NCI-H69 (cell line): ENCODE measurements at regions not wholly inside any gene's neighbourhood (a gene's known extent, or its start where the extent isn't known, plus 50 kb on each side); places are given as distances from the start of the nearest gene placed in this dataset.

Source experiments
- DNase-seq: peaks from one replicate; lab custom pipeline; 2025; lab: John Stamatoyannopoulos, UW

GRCh38 chr4:13182133-13182532, 302.0 kb downstream of the RAB28 start:
- DNase-seq, result no peak

- DNase-seq, result no peak
Observed at GRCh38 chr4:13181681-13182080, 302.5 kb downstream of the RAB28 start.

- no peak for DNase-seq
Observed at GRCh38 chr4:13180701-13181100, 303.4 kb downstream of the RAB28 start.

DNA sequence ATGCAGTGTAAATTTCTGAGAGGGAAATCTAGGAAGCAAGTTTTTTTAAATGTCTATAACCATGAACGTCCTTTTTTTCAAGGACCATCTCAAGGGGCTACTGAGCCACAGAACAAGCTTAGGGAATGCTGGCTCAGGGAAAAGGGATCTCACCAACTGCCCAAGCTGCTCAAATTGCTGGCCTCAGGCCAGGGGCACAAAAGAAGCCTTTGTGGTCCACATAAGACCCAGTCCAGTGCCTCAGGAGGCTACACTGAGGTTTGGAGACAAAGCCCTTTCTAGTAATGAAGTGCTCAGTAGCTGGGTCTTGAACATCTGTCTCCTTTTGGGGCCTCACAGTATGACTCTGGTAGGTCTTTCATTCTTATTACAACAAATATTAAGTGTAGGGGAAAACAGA, 305.5 kb downstream of the RAB28 start:
- peak; percentile 11 for DNase-seq

- peak; percentile 37 for DNase-seq
Observed at GRCh38 chr4:13176741-13177142, 307.4 kb downstream of the RAB28 start.

- DNase-seq, result no peak
Observed at GRCh38 chr4:13174926-13175325, 309.2 kb downstream of the RAB28 start.

GRCh38 chr4:13174001-13174400, 310.1 kb downstream of the RAB28 start:
- DNase-seq, result no peak

GRCh38 chr4:13171292-13172057, 312.7 kb downstream of the RAB28 start:
- DNase-seq, result peak; percentile 2

DNA sequence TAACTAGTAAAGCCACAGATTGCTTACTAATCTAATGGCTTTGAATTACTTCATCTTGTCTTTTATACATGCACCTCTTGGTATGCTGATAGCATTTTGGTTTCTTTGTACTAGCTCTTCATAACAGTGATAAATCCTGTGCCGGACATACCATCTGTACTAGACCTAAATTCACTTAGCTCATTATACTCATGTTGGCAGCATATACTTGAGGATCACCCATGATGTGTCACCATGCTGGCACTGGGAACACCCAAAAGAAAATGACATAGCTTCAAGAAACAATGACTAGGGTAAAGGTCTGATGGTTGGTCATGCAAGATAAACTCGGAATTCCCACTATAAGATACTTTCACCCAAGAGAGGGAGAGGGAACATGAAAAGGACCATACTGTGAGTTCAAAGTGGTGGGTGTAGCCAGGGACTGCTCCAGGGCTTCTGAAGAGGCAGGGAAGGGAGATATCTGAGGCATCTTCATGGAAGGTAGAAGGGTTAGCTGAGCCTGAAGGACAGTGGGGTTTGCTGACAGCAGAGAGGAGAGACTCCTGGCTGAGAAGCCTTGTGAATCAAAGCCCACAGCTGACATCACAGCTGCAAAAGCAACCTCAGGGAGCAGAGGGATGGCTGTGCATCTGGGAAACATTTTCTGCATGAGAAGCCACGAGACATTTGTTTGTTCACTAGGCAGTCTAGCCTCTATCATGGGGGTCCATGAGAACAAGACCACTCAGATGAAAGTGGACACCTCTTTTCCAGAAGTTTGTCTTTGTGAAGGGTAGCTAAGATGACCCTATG, 314.2 kb downstream of the RAB28 start:
- no peak for DNase-seq

- DNase-seq, result no peak
Observed at GRCh38 chr4:13168326-13168725, 315.8 kb downstream of the RAB28 start.

DNA sequence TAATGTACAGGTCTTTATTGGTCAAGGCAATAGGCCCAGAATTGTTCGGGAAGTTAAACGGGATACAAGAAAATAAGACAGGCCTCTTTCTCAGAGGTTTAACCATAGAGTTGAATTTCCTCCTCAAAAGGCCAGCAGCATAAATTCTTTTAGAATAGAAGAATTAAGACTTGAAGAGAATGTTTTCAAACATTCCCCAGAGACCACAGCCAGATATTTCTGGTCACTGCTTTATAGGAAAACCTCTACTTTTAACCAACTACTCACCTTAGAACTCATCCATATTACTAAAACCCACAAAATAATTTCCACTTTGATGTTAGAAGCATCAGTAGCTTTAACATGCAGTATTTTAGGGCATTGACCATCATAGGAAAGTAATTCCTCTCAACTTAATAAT, 317.9 kb downstream of the RAB28 start:
- DNase-seq, result no peak

- DNase-seq, result peak; percentile 84
Observed at GRCh38 chr4:13164783-13165331, 319.3 kb downstream of the RAB28 start.

- DNase-seq, result peak; percentile 71
Observed at GRCh38 chr4:13162886-13163285, 321.3 kb downstream of the RAB28 start.

- peak; percentile 83 for DNase-seq
Observed at GRCh38 chr4:13160920-13161319, 323.2 kb downstream of the RAB28 start.

GRCh38 chr4:13159041-13159620, 325.0 kb downstream of the RAB28 start:
- DNase-seq, result no peak

DNA sequence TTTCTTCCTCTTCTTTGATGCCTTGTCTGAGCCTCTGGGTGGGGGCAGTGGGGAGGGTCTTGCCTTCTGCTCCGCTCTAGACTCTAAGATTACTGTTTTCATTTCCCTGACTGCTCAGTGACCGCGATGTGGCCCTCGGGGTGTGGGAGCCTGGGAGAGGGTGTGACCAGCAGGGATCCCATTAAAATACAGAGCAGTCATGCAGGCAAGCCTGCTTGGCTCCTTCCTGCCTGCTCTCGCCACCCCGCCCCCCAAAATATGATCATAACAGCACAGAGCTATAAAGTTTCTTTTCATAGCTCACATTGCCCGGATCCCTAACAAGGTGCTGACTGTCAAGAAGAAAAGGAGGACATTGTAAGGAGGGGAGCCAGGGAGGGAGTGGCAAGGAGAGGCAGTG, 332.9 kb downstream of the RAB28 start:
- peak; percentile 82 for DNase-seq

DNA sequence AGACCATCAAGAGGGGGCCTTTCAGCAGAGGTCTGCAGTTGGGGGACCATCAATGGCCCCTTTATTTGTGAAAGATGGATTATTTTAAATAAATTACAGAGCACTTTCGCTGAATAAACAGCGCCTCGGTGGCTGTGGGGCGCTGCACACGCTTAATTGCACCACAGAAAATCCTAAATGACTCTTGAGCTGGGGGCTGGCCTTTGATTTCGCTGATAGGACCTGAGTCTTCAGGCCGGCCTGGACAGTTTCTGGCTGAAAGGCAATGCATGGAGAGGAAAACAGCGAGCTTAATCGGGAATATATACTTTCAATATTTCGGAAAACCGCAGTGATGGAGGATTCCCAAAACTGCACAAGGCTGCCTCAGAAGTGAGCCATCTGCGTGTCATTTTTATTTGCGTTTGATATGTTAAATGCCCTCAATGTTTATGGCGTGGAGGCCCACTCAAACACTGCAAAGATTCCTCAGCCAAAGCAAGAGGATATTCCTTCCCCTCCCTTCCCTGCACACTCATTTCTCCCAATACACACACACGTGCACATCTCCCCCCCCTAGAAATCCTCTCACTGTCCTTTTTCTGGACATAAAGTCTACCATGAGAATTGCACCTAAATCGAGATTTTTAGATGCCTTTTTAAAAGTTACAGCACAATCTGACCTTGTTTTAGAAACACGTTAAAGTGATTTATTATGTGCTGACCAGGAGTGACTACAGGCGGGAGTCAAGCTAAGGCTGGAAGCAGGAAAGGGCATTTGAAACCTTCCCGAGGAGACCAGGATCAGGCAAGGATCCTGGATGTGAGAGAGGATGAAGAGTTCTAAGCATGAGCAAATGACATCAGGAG, 340.7 kb downstream of the RAB28 start:
- peak; percentile 78 for DNase-seq

- peak; percentile 76 for DNase-seq
Observed at GRCh38 chr4:13142726-13143125, 341.4 kb downstream of the RAB28 start.

DNA sequence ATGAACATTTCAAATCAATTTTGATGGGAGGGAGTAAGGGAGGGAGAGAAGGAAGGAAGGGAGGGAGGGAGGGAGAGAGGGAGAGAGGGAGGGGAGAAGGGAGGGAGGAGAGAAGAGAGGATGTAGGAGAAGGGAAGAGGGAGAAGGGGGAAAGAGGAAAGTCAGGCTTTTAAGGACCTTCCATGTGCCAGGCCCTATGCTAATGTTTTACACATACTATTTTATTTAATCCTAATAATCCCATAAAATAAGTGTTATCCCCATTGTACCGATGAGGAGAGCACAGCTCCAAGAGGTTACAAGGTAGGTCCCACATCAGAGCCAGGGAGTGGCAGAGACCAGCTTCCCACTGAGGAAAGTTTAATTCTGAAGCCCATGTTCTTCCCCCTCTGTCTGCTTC, 341.9 kb downstream of the RAB28 start:
- DNase-seq, result peak; percentile 50

GRCh38 chr4:13137390-13137789, 346.8 kb downstream of the RAB28 start:
- DNase-seq, result peak; percentile 66

DNA sequence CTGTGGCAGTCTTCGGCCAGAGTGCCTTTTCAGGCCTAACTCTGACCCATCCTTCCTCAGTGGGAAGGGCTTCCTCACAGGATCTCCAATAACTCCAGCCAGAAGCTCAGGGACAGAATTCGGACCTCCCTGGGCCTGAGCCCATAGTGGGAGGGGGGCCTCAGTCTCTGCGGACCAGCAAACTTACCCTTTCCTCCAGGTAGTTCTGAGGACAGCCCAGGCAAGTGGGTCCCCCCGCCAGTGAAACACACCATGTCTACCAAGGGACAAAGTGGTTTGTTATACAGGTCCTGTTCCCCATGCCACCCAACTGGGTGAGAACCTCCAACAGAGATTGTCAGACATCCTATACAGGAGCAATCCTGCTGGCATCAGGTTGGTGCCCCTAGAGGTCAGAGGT, 350.4 kb downstream of the RAB28 start:
- no peak for DNase-seq

DNA sequence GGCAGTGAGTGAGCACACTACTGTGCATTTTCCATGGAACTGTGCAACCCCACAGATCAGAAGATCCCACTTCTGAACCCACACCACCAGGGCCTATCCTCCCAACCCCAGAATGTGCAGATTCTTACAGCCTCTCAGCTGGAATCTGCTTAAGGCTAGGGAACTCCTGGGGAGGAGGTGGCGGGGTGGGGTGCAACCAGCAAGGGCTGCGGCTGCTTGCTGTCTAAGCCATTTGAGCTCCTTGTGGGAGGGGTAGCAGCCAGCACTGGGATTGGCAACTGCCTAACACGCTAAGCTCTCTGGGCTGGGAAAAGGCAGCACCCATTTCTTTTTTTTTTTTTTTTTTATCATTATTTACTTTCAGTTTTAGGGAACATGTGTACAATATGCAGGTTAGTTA, 353.3 kb downstream of the RAB28 start:
- DNase-seq, result no peak
